Medulla oblongata (tissue), 1 donor: ENCODE measurements at regions not wholly inside any gene's neighbourhood (a gene's known extent, or its start where the extent isn't known, plus 50 kb on each side); places are given as distances from the start of the nearest gene placed in this dataset.

ENCODE experiments used
- DNase-seq: peaks from one replicate; pipeline ENCODE4 v3.0.0-alpha.2; 2015; ENCODE audit errors: extremely low spot score

- DNase-seq = no peak
These were observed 51.1 kb upstream of the LGALSL start for GRCh38 chr2:64402876-64403275.

GRCh38 chr2:64403426-64403825 lies 50.5 kb upstream of the LGALSL start:
- no peak for DNase-seq

GRCh38 chr2:64404002-64404731 lies 49.8 kb upstream of the LGALSL start:
- peak; percentile 82 for DNase-seq
